Hepatocyte (in vitro differentiated cells): ENCODE measurements at regions not wholly inside any gene's neighbourhood (a gene's known extent, or its start where the extent isn't known, plus 50 kb on each side); places are given as distances from the start of the nearest gene placed in this dataset.

ENCODE experiments used
- CTCF ChIP-seq: fragments of 200-600 bp; sonication (generic); IDR thresholded peaks from 2 replicates; pipeline ENCODE4 v1.5.1; 2016; ENCODE audit warnings: antibody characterized with exemption, mild to moderate bottlenecking; ENCODE audit not compliant: poor library complexity
- EZH2phosphoT487 ChIP-seq: fragments of 200-600 bp; sonication (generic); IDR thresholded peaks from one replicate; pipeline ENCODE4 v1.6.1; 2018; ENCODE audit warnings: antibody characterized with exemption, mild to moderate bottlenecking, low read depth, moderate library complexity; ENCODE audit not compliant: unreplicated experiment, severe bottlenecking

DNA sequence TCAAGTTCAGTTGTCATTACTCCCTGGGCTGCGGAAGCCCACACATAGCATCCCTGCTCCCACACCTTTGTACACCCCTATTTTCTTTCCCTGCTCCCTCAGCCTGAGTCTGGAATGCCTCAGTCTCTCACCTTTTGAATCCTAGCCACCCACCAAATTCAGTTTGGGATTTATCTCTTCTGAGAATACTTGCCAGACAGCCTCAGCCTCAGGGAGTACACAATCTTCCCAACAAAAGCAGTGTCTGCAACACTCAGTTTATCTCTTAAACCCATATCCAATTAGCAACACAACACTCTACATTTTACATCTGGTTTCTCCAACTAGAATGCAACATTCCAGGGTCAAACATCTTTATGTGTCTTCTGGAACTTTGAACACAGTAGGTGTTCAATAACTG is 190.2 kb downstream of the GPAM start:
- TF ChIP-seq CTCF = no peak
- no peak for TF ChIP-seq EZH2phosphoT487
